ENCODE measurements at regions not wholly inside any gene's neighbourhood (a gene's known extent, or its start where the extent isn't known, plus 50 kb on each side); places are given as distances from the start of the nearest gene placed in this dataset.

- Histone ChIP-seq H3K27me3 (ENCODE audit: insufficient read depth, insufficient read length) (no peaks in the 10 kb centered on the region), H3K9me3 (ENCODE audit: insufficient read depth, low read length) (no peaks in the 10 kb centered on the region), H3K4me3 (ENCODE audit: insufficient read length, low read depth) (no peak overlapping the region), H3K9ac (ENCODE audit: insufficient read length, low read depth) (no peak overlapping the region), H3K4me1 (ENCODE audit: insufficient read depth, insufficient read length) (no peaks in the 10 kb centered on the region), H3K36me3 (ENCODE audit: insufficient read depth, insufficient read length, low read length) (no peaks in the 10 kb centered on the region)
- no peak for TF ChIP-seq SUZ12 (IDR thresholded peaks at IDR 0.05; ENCODE audit: extremely low read depth, insufficient read depth, insufficient read length)
- TF ChIP-seq YY1 (IDR thresholded peaks at IDR 0.05; ENCODE audit: insufficient read depth, insufficient read length) = no peak
- no peak for TF ChIP-seq ZNF274 (IDR thresholded peaks at IDR 0.05; ENCODE audit: low read depth, low read length)
- no peak for DNase-seq (ENCODE audit: low read depth, low spot score)
These were observed 435.0 kb downstream of the RND3 start for GRCh38 chr2:150052457-150052856.

- Histone ChIP-seq H3K4me1 (ENCODE audit: insufficient read depth, insufficient read length) (no peaks in the 10 kb centered on the region), H3K4me3 (ENCODE audit: insufficient read length, low read depth) (no peak overlapping the region), H3K27me3 (ENCODE audit: insufficient read depth, insufficient read length) (no peaks in the 10 kb centered on the region), H3K9me3 (ENCODE audit: insufficient read depth, low read length) (no peaks in the 10 kb centered on the region), H3K9ac (ENCODE audit: insufficient read length, low read depth) (no peak overlapping the region), H3K36me3 (ENCODE audit: insufficient read depth, insufficient read length, low read length) (no peaks in the 10 kb centered on the region)
- TF ChIP-seq ZNF274 (IDR thresholded peaks at IDR 0.05; ENCODE audit: low read depth, low read length) = no peak
- TF ChIP-seq SUZ12 (IDR thresholded peaks at IDR 0.05; ENCODE audit: extremely low read depth, insufficient read depth, insufficient read length) = no peak
- no peak for TF ChIP-seq YY1 (IDR thresholded peaks at IDR 0.05; ENCODE audit: insufficient read depth, insufficient read length)
- DNase-seq (ENCODE audit: low read depth, low spot score) = no peak
These were observed 436.5 kb downstream of the RND3 start for GRCh38 chr2:150051004-150051403.

- Histone ChIP-seq H3K9me3 (ENCODE audit: insufficient read depth, low read length) (no peaks in the 10 kb centered on the region), H3K9ac (ENCODE audit: insufficient read length, low read depth) (no peak overlapping the region), H3K36me3 (ENCODE audit: insufficient read depth, insufficient read length, low read length) (no peaks in the 10 kb centered on the region), H3K27me3 (ENCODE audit: insufficient read depth, insufficient read length) (no peaks in the 10 kb centered on the region), H3K4me1 (ENCODE audit: insufficient read depth, insufficient read length) (no peaks in the 10 kb centered on the region), H3K4me3 (ENCODE audit: insufficient read length, low read depth) (no peak overlapping the region)
- no peak for DNase-seq (ENCODE audit: low read depth, low spot score)
- no peak for TF ChIP-seq SUZ12 (IDR thresholded peaks at IDR 0.05; ENCODE audit: extremely low read depth, insufficient read depth, insufficient read length)
- TF ChIP-seq YY1 (IDR thresholded peaks at IDR 0.05; ENCODE audit: insufficient read depth, insufficient read length) = no peak
- no peak for TF ChIP-seq ZNF274 (IDR thresholded peaks at IDR 0.05; ENCODE audit: low read depth, low read length)
These were observed 437.4 kb downstream of the RND3 start for GRCh38 chr2:150050036-150050435.

- no peaks in the 10 kb centered on the region for H3K27me3 ChIP-seq (ENCODE audit: insufficient read depth, insufficient read length)
- no peaks in the 10 kb centered on the region for H3K36me3 ChIP-seq (ENCODE audit: insufficient read depth, insufficient read length, low read length)
- DNase-seq (ENCODE audit: low read depth, low spot score) = no peak
- no peak overlapping the region for H3K4me3 ChIP-seq (ENCODE audit: insufficient read length, low read depth)
- TF ChIP-seq YY1 (IDR thresholded peaks at IDR 0.05; ENCODE audit: insufficient read depth, insufficient read length) (no peak), ZNF274 (IDR thresholded peaks at IDR 0.05; ENCODE audit: low read depth, low read length) (no peak), SUZ12 (IDR thresholded peaks at IDR 0.05; ENCODE audit: extremely low read depth, insufficient read depth, insufficient read length) (no peak)
- no peaks in the 10 kb centered on the region for H3K4me1 ChIP-seq (ENCODE audit: insufficient read depth, insufficient read length)
- H3K9me3 ChIP-seq (ENCODE audit: insufficient read depth, low read length) = no peaks in the 10 kb centered on the region
- no peak overlapping the region for H3K9ac ChIP-seq (ENCODE audit: insufficient read length, low read depth)
These were observed 439.7 kb downstream of the RND3 start for GRCh38 chr2:150047620-150048222.

GRCh38 chr2:150046810-150047209 lies 440.7 kb downstream of the RND3 start:
- DNase-seq (ENCODE audit: low read depth, low spot score) = no peak
- no peaks in the 10 kb centered on the region for H3K9me3 ChIP-seq (ENCODE audit: insufficient read depth, low read length)
- H3K4me3 ChIP-seq (ENCODE audit: insufficient read length, low read depth) = no peak overlapping the region
- no peak for TF ChIP-seq YY1 (IDR thresholded peaks at IDR 0.05; ENCODE audit: insufficient read depth, insufficient read length)
- no peak for TF ChIP-seq ZNF274 (IDR thresholded peaks at IDR 0.05; ENCODE audit: low read depth, low read length)
- no peak for TF ChIP-seq SUZ12 (IDR thresholded peaks at IDR 0.05; ENCODE audit: extremely low read depth, insufficient read depth, insufficient read length)
- H3K9ac ChIP-seq (ENCODE audit: insufficient read length, low read depth) = no peak overlapping the region
- no peaks in the 10 kb centered on the region for H3K36me3 ChIP-seq (ENCODE audit: insufficient read depth, insufficient read length, low read length)
- no peaks in the 10 kb centered on the region for H3K27me3 ChIP-seq (ENCODE audit: insufficient read depth, insufficient read length)
- no peaks in the 10 kb centered on the region for H3K4me1 ChIP-seq (ENCODE audit: insufficient read depth, insufficient read length)

- Histone ChIP-seq H3K36me3 (ENCODE audit: insufficient read depth, insufficient read length, low read length) (no peaks in the 10 kb centered on the region), H3K27me3 (ENCODE audit: insufficient read depth, insufficient read length) (no peaks in the 10 kb centered on the region), H3K9me3 (ENCODE audit: insufficient read depth, low read length) (no peaks in the 10 kb centered on the region), H3K4me1 (ENCODE audit: insufficient read depth, insufficient read length) (no peaks in the 10 kb centered on the region), H3K4me3 (ENCODE audit: insufficient read length, low read depth) (no peak overlapping the region), H3K9ac (ENCODE audit: insufficient read length, low read depth) (no peak overlapping the region)
- TF ChIP-seq ZNF274 (IDR thresholded peaks at IDR 0.05; ENCODE audit: low read depth, low read length) (no peak), YY1 (IDR thresholded peaks at IDR 0.05; ENCODE audit: insufficient read depth, insufficient read length) (no peak), SUZ12 (IDR thresholded peaks at IDR 0.05; ENCODE audit: extremely low read depth, insufficient read depth, insufficient read length) (no peak)
- DNase-seq (ENCODE audit: low read depth, low spot score) = no peak
These were observed 441.3 kb downstream of the RND3 start for GRCh38 chr2:150046211-150046610.

GRCh38 chr2:150045601-150046000 lies 441.9 kb downstream of the RND3 start:
- no peaks in the 10 kb centered on the region for H3K9me3 ChIP-seq (ENCODE audit: insufficient read depth, low read length)
- H3K27me3 ChIP-seq (ENCODE audit: insufficient read depth, insufficient read length) = no peaks in the 10 kb centered on the region
- no peaks in the 10 kb centered on the region for H3K36me3 ChIP-seq (ENCODE audit: insufficient read depth, insufficient read length, low read length)
- no peak overlapping the region for H3K9ac ChIP-seq (ENCODE audit: insufficient read length, low read depth)
- no peak overlapping the region for H3K4me3 ChIP-seq (ENCODE audit: insufficient read length, low read depth)
- no peaks in the 10 kb centered on the region for H3K4me1 ChIP-seq (ENCODE audit: insufficient read depth, insufficient read length)
- TF ChIP-seq ZNF274 (IDR thresholded peaks at IDR 0.05; ENCODE audit: low read depth, low read length) (no peak), YY1 (IDR thresholded peaks at IDR 0.05; ENCODE audit: insufficient read depth, insufficient read length) (no peak), SUZ12 (IDR thresholded peaks at IDR 0.05; ENCODE audit: extremely low read depth, insufficient read depth, insufficient read length) (no peak)
- no peak for DNase-seq (ENCODE audit: low read depth, low spot score)
